ENCODE measurements at regions not wholly inside any gene's neighbourhood (a gene's known extent, or its start where the extent isn't known, plus 50 kb on each side); places are given as distances from the start of the nearest gene placed in this dataset.

GRCh38 chr2:57884281-57884680 is 162.3 kb upstream of the VRK2 start:
- TF ChIP-seq ARNT2 (CRISPR knock-in tag; IDR thresholded peaks at IDR 0.05; ENCODE audit: low read depth), result no peak
- no peak for TF ChIP-seq IRF1 (CRISPR knock-in tag; IDR thresholded peaks at IDR 0.05; ENCODE audit: low read depth)
- TF ChIP-seq RFX5 (IDR thresholded peaks at IDR 0.05; ENCODE audit: low read depth, low read length), result no peak
- TF ChIP-seq ZNF792 (CRISPR knock-in tag; IDR thresholded peaks at IDR 0.05), result no peak
- TF ChIP-seq SP1 (IDR thresholded peaks at IDR 0.05), result no peak
- TF ChIP-seq SP1 (CRISPR knock-in tag; IDR thresholded peaks at IDR 0.05), result no peak
- no peak for TF ChIP-seq CTCF (CRISPR knock-in tag; IDR thresholded peaks at IDR 0.05)
